HepG2 (cell line): ENCODE measurements at regions not wholly inside any gene's neighbourhood (a gene's known extent, or its start where the extent isn't known, plus 50 kb on each side); places are given as distances from the start of the nearest gene placed in this dataset.

Experiments used
- ATAC-seq: fragments of 200-7000 bp; cut with Tn5 transposase; 3 replicates; pipeline ENCODE4 v1.9.1; 2020; ENCODE audit warnings: mild to moderate bottlenecking, moderate library complexity
- BruUV-seq: library from RNA; stranded (reverse); fragments of 400-500 nt; replicated peaks from 2 replicates; lab custom pipeline; 2021; lab: Mats Ljungman, UMichigan
- CTCF ChIA-PET: fragments of 300-600 bp; formaldehyde crosslinking; extraction: SDS; loops from one replicate; lab custom pipeline; 2021; ENCODE audit warnings: low total read pairs, inconsistent platforms, low intra/inter-chr PET ratio; lab: Yijun Ruan, JAX
- POLR2A ChIA-PET: fragments of 350-600 bp; sonication (Branson Sonifier 250); formaldehyde crosslinking; loops from one replicate; lab custom pipeline; 2020; ENCODE audit warnings: antibody characterized with exemption, inconsistent platforms; lab: Yijun Ruan, JAX
- DNase-seq: peaks from one replicate; pipeline ENCODE4 v3.0.0-alpha.2; 2015; ENCODE audit warnings: low spot score
- FAIRE-seq: peaks from 3 replicates; lab custom pipeline; 2011; peaks lifted over from hg19 to GRCh38; lab: Jason Lieb, UNC
- H2AFZ ChIP-seq: one replicate; pipeline ENCODE4 v1.6.1; 2011; ENCODE audit warnings: low read length, inconsistent platforms
- H3K27ac ChIP-seq: fragments of 300-600 bp; 3 replicates; pipeline ENCODE4 v1.8.0; 2011; ENCODE audit warnings: mixed run types, mild to moderate bottlenecking, mixed read lengths, low read length, inconsistent platforms; ENCODE audit not compliant: insufficient read depth; ENCODE audit errors: extremely low read length
- H3K27me3 ChIP-seq, 2 experiments: fragments of 200-600 bp in 1 of 2; 2 replicates in 1 of 2; 3 replicates in 1 of 2; pipeline versions ENCODE4 v1.6.0 to v1.8.0; 2011; ENCODE audit warnings: low read length in 2 of 2, mild to moderate bottlenecking in 2 of 2, moderate library complexity in 2 of 2, inconsistent platforms in 1 of 2; ENCODE audit not compliant: insufficient read depth in 2 of 2, control insufficient read depth in 1 of 2
- H3K36me3 ChIP-seq, 2 experiments: fragments of 200-600 bp in 1 of 2; replicated peaks in 1 of 2; 2 replicates in 1 of 2; 3 replicates in 1 of 2; pipeline versions ENCODE4 v1.5.1 to v1.8.0; 2011; ENCODE audit warnings: low read length in 2 of 2, inconsistent platforms in 1 of 2; ENCODE audit not compliant: insufficient read depth in 2 of 2, control insufficient read depth in 1 of 2
- H3K4me1 ChIP-seq: 2 replicates; pipeline ENCODE4 v1.5.1; 2012; ENCODE audit warnings: low read length, inconsistent platforms; ENCODE audit not compliant: insufficient read depth
- H3K4me2 ChIP-seq: 2 replicates; pipeline ENCODE4 v1.6.0; 2011; ENCODE audit warnings: low read depth, low read length, inconsistent platforms
- H3K4me3 ChIP-seq, 3 experiments: fragments of 200-600 bp in 1 of 3; sonication (generic), shearing (Covaris generic) in 1 of 3; replicated peaks in 1 of 3; 2 replicates each; pipeline ENCODE4 v1.5.1; 2011 to 2016; ENCODE audit warnings: low read length in 3 of 3, inconsistent platforms in 2 of 3, low read depth in 2 of 3, mild to moderate bottlenecking in 2 of 3, control low read depth in 1 of 3, mixed read lengths in 1 of 3; ENCODE audit not compliant: insufficient read depth in 1 of 3
- H3K79me2 ChIP-seq: one replicate; pipeline ENCODE4 v1.6.1; 2011; ENCODE audit warnings: low read length, inconsistent platforms; ENCODE audit not compliant: insufficient read depth
- H3K9ac ChIP-seq: 2 replicates; pipeline ENCODE4 v1.6.0; 2011; ENCODE audit warnings: mild to moderate bottlenecking, low read depth, low read length, inconsistent platforms; ENCODE audit not compliant: insufficient read depth
- H3K9me3 ChIP-seq: 2 replicates; pipeline ENCODE4 v1.5.1; 2012; ENCODE audit warnings: mild to moderate bottlenecking, low read length
- H4K20me1 ChIP-seq: 2 replicates; pipeline ENCODE4 v1.6.0; 2011; ENCODE audit warnings: inconsistent platforms, mild to moderate bottlenecking, low read length, moderate library complexity; ENCODE audit not compliant: insufficient read depth
- ARNT ChIP-seq: fragments of 450-650 bp; IDR thresholded peaks from 2 replicates; pipeline ENCODE4 v1.6.1; 2017
- BHLHE40 ChIP-seq: IDR thresholded peaks from 2 replicates; pipeline ENCODE4 v1.6.1; 2011; ENCODE audit warnings: low read length, improper control_type of control experiment
- GLI4 ChIP-seq: sonication (generic); formaldehyde crosslinking; IDR thresholded peaks from 2 replicates; pipeline ENCODE4 v1.5.1; 2020; ENCODE audit warnings: missing genetic modification reagents, mild to moderate bottlenecking, moderate library complexity, borderline replicate concordance
- KDM1A ChIP-seq: IDR thresholded peaks from 2 replicates; pipeline ENCODE4 v1.6.1; 2016; ENCODE audit warnings: missing compliant biosample characterization
- NCOA5 ChIP-seq: sonication (generic); formaldehyde crosslinking; IDR thresholded peaks from 2 replicates; pipeline ENCODE4 v1.4.0; 2020; ENCODE audit warnings: missing genetic modification reagents
- PCBP2 ChIP-seq: fragments of 200-400 bp; formaldehyde crosslinking; optimal IDR thresholded peaks from 2 replicates; pipeline ENCODE3; 2018; ENCODE audit warnings: low read length, low read depth; ENCODE audit not compliant: poor library complexity, severe bottlenecking
- RAD51 ChIP-seq: fragments of 450-650 bp; IDR thresholded peaks from 2 replicates; pipeline ENCODE4 v1.6.1; 2016; ENCODE audit warnings: borderline replicate concordance
- RFX3 ChIP-seq: IDR thresholded peaks from 2 replicates; pipeline ENCODE4 v1.6.1; 2016; ENCODE audit warnings: missing biosample characterization, missing genetic modification reagents
- RXRB ChIP-seq: IDR thresholded peaks from 2 replicates; pipeline ENCODE4 v1.6.1; 2016; ENCODE audit warnings: borderline replicate concordance, missing genetic modification reagents, missing compliant biosample characterization
- TOE1 ChIP-seq: sonication (generic); formaldehyde crosslinking; IDR thresholded peaks from 2 replicates; pipeline ENCODE4 v1.4.0; 2020; ENCODE audit warnings: mild to moderate bottlenecking, missing genetic modification reagents
- TRAFD1 ChIP-seq: sonication (generic); formaldehyde crosslinking; IDR thresholded peaks from 2 replicates; pipeline ENCODE4 v1.5.1; 2020; ENCODE audit warnings: missing genetic modification reagents, mild to moderate bottlenecking, borderline replicate concordance
- ZBTB3 ChIP-seq: sonication (generic); formaldehyde crosslinking; IDR thresholded peaks from 2 replicates; pipeline ENCODE4 v1.4.0; 2020; ENCODE audit warnings: low read depth, mild to moderate bottlenecking, moderate library complexity, missing genetic modification reagents, borderline replicate concordance
- ZFP62 ChIP-seq: sonication (generic); formaldehyde crosslinking; IDR thresholded peaks from 2 replicates; pipeline ENCODE4 v1.4.0; 2020; ENCODE audit warnings: missing genetic modification reagents
- in situ Hi-C: cut with HindIII; loops from 2 replicates; pipeline ENCODE4 v1.10.0; 2017; ENCODE audit warnings: low pct_unique_long_range_greater_than_20kb; ENCODE audit not compliant: extremely low pct_ligation_motif_present
- intact Hi-C: fragments of 100-400 bp; cut with micrococcal nuclease; formaldehyde crosslinking; loops from one replicate; pipeline ENCODE4 v1.10.0; 2022; ENCODE audit not compliant: unreplicated experiment
- TF ChIP-seq, protein P1 (sequence below), 2 experiments: sonication (generic) in 1 of 2; formaldehyde crosslinking in 1 of 2; IDR thresholded peaks; 2 replicates each; pipeline versions ENCODE4 v1.5.1 to v1.6.1; 2011 to 2020; ENCODE audit warnings: borderline replicate concordance in 1 of 2, low read depth in 1 of 2, low read length in 1 of 2, mild to moderate bottlenecking in 1 of 2, missing genetic modification reagents in 1 of 2, moderate library complexity in 1 of 2
- TF ChIP-seq, protein P2 (sequence below): sonication (generic); formaldehyde crosslinking; IDR thresholded peaks from 2 replicates; pipeline ENCODE4 v1.5.1; 2020; ENCODE audit warnings: missing genetic modification reagents, mild to moderate bottlenecking, borderline replicate concordance
- TF ChIP-seq, protein P3 (sequence below): sonication (generic); formaldehyde crosslinking; IDR thresholded peaks from 2 replicates; pipeline ENCODE4 v1.4.0; 2020; ENCODE audit warnings: missing genetic modification reagents

DNA sequence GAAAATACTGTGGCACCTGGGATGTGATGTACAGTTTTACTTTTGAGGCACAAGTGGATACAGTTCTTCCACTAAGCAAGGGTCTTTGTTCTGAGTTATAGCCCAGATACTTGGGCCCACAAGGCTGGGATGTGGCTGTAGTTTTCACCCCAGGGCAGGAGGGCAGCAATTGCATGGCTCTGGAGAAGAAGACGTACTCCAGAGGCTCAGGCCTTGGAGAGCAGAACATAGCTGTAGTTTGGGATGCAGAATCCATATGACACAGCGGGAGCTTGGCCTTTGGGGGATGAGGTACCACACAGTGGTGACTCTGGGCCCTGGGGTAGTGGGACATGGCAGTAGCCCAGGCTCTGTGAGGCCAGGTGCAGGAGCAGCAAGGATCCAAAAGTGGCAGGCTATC is 110.8 kb upstream of the FSTL4 start (continued):
- TF ChIP-seq, protein P1, sequence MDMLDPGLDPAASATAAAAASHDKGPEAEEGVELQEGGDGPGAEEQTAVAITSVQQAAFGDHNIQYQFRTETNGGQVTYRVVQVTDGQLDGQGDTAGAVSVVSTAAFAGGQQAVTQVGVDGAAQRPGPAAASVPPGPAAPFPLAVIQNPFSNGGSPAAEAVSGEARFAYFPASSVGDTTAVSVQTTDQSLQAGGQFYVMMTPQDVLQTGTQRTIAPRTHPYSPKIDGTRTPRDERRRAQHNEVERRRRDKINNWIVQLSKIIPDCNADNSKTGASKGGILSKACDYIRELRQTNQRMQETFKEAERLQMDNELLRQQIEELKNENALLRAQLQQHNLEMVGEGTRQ (IDR thresholded peaks at IDR 0.05; ENCODE audit: low read depth, low read length): no peak
- TF ChIP-seq, protein P1 (CRISPR knock-in tag; IDR thresholded peaks at IDR 0.05; ENCODE audit: borderline replicate concordance): no peak
- TF ChIP-seq, protein P2, sequence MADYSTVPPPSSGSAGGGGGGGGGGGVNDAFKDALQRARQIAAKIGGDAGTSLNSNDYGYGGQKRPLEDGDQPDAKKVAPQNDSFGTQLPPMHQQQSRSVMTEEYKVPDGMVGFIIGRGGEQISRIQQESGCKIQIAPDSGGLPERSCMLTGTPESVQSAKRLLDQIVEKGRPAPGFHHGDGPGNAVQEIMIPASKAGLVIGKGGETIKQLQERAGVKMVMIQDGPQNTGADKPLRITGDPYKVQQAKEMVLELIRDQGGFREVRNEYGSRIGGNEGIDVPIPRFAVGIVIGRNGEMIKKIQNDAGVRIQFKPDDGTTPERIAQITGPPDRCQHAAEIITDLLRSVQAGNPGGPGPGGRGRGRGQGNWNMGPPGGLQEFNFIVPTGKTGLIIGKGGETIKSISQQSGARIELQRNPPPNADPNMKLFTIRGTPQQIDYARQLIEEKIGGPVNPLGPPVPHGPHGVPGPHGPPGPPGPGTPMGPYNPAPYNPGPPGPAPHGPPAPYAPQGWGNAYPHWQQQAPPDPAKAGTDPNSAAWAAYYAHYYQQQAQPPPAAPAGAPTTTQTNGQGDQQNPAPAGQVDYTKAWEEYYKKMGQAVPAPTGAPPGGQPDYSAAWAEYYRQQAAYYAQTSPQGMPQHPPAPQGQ (CRISPR knock-in tag): no peak
- TF ChIP-seq KDM1A (CRISPR knock-in tag) (no peak), TRAFD1 (CRISPR knock-in tag) (no peak), TOE1 (CRISPR knock-in tag) (no peak), ZFP62 (CRISPR knock-in tag) (no peak)

DNA sequence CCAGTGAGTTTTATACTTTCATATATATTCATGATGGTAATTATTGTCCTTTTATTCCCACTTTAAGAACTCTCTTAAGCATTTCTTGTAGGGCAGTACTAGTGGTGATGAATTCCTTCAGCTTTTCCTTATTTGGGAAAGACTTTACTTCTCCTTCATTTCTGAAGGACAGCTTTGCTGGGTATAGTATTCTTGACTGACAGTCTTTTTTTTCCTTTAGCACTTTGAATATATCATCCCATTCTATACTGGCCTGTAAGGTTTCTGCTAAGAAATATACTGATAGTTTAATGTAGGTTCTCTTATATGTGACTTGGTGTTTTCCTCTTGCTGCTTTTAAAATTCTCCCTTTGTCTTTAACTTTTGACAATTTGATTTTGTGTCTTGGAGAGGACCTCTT is 109.0 kb upstream of the FSTL4 start:
- H3K4me3 ChIP-seq: no peak overlapping the region
- intact Hi-C loops (no loop called here), in situ Hi-C loops (no loop called here)
- no peak overlapping the region for H3K27ac ChIP-seq
- no peaks in the 10 kb centered on the region for H3K36me3 ChIP-seq
- H3K4me2 ChIP-seq: no peak overlapping the region
- no peaks in the 10 kb centered on the region for H4K20me1 ChIP-seq
- ATAC-seq: no peak
- H3K79me2 ChIP-seq: no peaks in the 10 kb centered on the region
- no peak for FAIRE-seq
- 0 out of 5 replicates have a peak, but pooled peaks cover 0 to 5% of the 10 kb centered on the region in 2 experiments for H3K27me3 ChIP-seq
- ChIA-PET CTCF (no interaction called here), POLR2A (no interaction called here)
- no TSS peak for BruUV-seq
- H2AFZ ChIP-seq: no peak overlapping the region
- no peaks in the 10 kb centered on the region for H3K4me1 ChIP-seq
- no peak overlapping the region for H3K9ac ChIP-seq
- peaks cover 19% of the 10 kb centered on the region for H3K9me3 ChIP-seq
- DNase-seq: no peak
- TF ChIP-seq RFX3 (CRISPR knock-in tag) (no peak), ARNT (no peak), RXRB (CRISPR knock-in tag) (no peak), NCOA5 (CRISPR knock-in tag) (no peak), ZBTB3 (CRISPR knock-in tag) (no peak), RAD51 (no peak), BHLHE40 (no peak), PCBP2 (no peak), GLI4 (no peak)
- TF ChIP-seq, protein P3, sequence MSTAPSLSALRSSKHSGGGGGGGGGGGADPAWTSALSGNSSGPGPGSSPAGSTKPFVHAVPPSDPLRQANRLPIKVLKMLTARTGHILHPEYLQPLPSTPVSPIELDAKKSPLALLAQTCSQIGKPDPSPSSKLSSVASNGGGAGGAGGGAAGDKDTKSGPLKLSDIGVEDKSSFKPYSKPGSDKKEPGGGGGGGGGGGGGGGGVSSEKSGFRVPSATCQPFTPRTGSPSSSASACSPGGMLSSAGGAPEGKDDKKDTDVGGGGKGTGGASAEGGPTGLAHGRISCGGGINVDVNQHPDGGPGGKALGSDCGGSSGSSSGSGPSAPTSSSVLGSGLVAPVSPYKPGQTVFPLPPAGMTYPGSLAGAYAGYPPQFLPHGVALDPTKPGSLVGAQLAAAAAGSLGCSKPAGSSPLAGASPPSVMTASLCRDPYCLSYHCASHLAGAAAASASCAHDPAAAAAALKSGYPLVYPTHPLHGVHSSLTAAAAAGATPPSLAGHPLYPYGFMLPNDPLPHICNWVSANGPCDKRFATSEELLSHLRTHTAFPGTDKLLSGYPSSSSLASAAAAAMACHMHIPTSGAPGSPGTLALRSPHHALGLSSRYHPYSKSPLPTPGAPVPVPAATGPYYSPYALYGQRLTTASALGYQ: no peak
